ENCODE measurements at regions not wholly inside any gene's neighbourhood (a gene's known extent, or its start where the extent isn't known, plus 50 kb on each side); places are given as distances from the start of the nearest gene placed in this dataset.

DNA sequence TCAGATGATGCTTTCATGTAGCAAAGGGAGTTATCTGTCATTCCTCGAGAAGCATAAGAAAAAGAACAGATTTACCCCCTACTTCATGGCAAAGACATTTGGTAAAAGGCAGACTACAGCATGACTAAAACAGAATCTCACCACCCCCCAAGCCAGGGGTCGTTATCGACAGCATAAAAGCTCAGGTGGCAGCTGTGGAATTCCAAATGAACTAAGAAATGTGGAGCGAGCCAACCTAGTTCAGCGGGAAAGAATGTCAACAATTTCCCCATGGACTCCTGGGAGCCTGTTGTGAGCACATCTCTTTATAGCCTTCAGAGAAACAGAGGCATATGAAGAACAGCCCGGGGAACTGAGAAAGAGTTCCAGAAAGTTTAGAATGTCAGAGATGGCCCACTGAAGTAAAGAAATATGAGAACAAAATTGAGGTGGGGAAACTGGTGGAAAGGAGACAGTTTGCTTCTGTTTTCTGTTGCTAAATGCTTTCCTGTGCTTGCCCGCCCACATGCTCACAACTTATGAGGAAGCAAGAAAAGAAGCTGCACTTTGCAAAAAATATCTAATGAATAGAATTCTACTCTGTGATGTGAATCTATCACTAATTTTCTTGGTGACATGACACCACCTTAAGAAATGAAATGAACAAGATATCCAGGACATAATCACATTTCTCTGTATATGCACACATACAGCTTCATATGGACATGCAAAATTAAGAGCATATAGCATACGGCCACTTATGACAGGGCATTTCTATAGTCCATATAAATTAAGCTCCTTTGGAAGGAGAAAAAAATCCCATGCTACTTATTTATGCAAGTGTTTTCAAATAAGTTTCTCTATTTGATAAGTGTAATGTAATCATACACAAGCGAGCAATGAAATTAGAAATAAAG lies 135.3 kb upstream of the MID1 start:
- Histone ChIP-seq H3K36me3 (ENCODE audit: control insufficient read depth, insufficient read depth, low read length) (no peaks in the 10 kb centered on the region), H3K27me3 (ENCODE audit: control insufficient read depth, insufficient read depth, low read length) (no peaks in the 10 kb centered on the region), H3K9me3 (ENCODE audit: control insufficient read depth, insufficient read depth, low read depth, low read length) (no peaks in the 10 kb centered on the region), H3K4me3 (ENCODE audit: low read depth in 2 of 2, low read length in 2 of 2) (no peak overlapping the region), H3K27ac (ENCODE audit: low read length) (peak overlapping the region; percentile 72), H3K4me1 (ENCODE audit: control insufficient read depth, insufficient read depth, low read length) (peaks cover 4% of the 10 kb centered on the region)
- ATAC-seq (peak; percentile 85), DNase-seq (ENCODE audit: low read depth, low spot score) (no peak)
- TF ChIP-seq TCF7L2 (IDR thresholded peaks at IDR 0.05; ENCODE audit: low read depth, low read length) (0 out of 2 replicates have a peak, but pooled peaks have one; percentile 31), SIN3A (IDR thresholded peaks at IDR 0.05; ENCODE audit: borderline replicate concordance, insufficient read depth, low read depth, low read length) (no peak), POLR2AphosphoS5 (IDR thresholded peaks at IDR 0.05; ENCODE audit: low read depth, low read length) (no peak)
- TF ChIP-seq, protein P1, sequence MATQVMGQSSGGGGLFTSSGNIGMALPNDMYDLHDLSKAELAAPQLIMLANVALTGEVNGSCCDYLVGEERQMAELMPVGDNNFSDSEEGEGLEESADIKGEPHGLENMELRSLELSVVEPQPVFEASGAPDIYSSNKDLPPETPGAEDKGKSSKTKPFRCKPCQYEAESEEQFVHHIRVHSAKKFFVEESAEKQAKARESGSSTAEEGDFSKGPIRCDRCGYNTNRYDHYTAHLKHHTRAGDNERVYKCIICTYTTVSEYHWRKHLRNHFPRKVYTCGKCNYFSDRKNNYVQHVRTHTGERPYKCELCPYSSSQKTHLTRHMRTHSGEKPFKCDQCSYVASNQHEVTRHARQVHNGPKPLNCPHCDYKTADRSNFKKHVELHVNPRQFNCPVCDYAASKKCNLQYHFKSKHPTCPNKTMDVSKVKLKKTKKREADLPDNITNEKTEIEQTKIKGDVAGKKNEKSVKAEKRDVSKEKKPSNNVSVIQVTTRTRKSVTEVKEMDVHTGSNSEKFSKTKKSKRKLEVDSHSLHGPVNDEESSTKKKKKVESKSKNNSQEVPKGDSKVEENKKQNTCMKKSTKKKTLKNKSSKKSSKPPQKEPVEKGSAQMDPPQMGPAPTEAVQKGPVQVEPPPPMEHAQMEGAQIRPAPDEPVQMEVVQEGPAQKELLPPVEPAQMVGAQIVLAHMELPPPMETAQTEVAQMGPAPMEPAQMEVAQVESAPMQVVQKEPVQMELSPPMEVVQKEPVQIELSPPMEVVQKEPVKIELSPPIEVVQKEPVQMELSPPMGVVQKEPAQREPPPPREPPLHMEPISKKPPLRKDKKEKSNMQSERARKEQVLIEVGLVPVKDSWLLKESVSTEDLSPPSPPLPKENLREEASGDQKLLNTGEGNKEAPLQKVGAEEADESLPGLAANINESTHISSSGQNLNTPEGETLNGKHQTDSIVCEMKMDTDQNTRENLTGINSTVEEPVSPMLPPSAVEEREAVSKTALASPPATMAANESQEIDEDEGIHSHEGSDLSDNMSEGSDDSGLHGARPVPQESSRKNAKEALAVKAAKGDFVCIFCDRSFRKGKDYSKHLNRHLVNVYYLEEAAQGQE (IDR thresholded peaks at IDR 0.05; ENCODE audit: insufficient read depth in 1 of 2, low read depth in 2 of 2, low read length in 1 of 2), result no peak
- TF ChIP-seq, protein P2, sequence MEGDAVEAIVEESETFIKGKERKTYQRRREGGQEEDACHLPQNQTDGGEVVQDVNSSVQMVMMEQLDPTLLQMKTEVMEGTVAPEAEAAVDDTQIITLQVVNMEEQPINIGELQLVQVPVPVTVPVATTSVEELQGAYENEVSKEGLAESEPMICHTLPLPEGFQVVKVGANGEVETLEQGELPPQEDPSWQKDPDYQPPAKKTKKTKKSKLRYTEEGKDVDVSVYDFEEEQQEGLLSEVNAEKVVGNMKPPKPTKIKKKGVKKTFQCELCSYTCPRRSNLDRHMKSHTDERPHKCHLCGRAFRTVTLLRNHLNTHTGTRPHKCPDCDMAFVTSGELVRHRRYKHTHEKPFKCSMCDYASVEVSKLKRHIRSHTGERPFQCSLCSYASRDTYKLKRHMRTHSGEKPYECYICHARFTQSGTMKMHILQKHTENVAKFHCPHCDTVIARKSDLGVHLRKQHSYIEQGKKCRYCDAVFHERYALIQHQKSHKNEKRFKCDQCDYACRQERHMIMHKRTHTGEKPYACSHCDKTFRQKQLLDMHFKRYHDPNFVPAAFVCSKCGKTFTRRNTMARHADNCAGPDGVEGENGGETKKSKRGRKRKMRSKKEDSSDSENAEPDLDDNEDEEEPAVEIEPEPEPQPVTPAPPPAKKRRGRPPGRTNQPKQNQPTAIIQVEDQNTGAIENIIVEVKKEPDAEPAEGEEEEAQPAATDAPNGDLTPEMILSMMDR (IDR thresholded peaks at IDR 0.05), result no peak
- ChIA-PET CTCF (no interaction called here), POLR2A (no interaction called here)
- no TSS peak for BruUV-seq (replicated peaks)
- in situ Hi-C loops (cut with HindIII; ENCODE audit: low pct_unique_long_range_greater_than_20kb, low sequenced_read_pairs) (no loop called here), intact Hi-C loops (cut with micrococcal nuclease; ENCODE audit: unreplicated experiment) (no loop called here)

DNA sequence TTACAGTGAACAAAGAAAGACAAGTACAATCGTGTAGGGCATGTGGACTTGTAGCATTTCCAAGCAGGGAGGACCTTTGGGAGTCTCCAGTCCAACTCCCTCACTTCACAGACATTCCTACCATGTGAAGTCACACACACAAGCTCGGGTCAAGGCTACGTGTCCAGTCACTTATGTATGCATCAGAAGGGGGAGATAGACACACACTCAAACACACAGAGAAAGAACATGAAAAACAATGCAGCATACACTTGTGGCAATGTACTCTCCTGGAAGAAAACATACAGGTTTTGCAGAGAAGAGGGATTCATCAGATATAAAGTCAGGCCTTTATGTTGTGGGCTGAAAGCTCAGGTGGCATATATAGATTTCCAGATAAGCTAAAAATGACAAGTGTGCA lies 136.1 kb upstream of the MID1 start:
- H3K27ac ChIP-seq (ENCODE audit: low read length), result peak overlapping the region; percentile 72
- TF ChIP-seq, protein P1 (IDR thresholded peaks at IDR 0.05; ENCODE audit: insufficient read depth in 1 of 2, low read depth in 2 of 2, low read length in 1 of 2), result no peak
- TF ChIP-seq, protein P2 (IDR thresholded peaks at IDR 0.05), result peak; percentile 18; the same call in 1 of the 2 replicates
- TF ChIP-seq TCF7L2 (IDR thresholded peaks at IDR 0.05; ENCODE audit: low read depth, low read length), result no peak
- TF ChIP-seq SIN3A (IDR thresholded peaks at IDR 0.05; ENCODE audit: borderline replicate concordance, insufficient read depth, low read depth, low read length), result no peak
- TF ChIP-seq POLR2AphosphoS5 (IDR thresholded peaks at IDR 0.05; ENCODE audit: low read depth, low read length), result no peak
- ATAC-seq (peak; percentile 94), DNase-seq (ENCODE audit: low read depth, low spot score) (no peak)
- H3K36me3 ChIP-seq (ENCODE audit: control insufficient read depth, insufficient read depth, low read length), result no peaks in the 10 kb centered on the region
- POLR2A ChIA-PET, result no interaction called here
- intact Hi-C loops (cut with micrococcal nuclease; ENCODE audit: unreplicated experiment) (no loop called here), in situ Hi-C loops (cut with HindIII; ENCODE audit: low pct_unique_long_range_greater_than_20kb, low sequenced_read_pairs) (no loop called here)
- no TSS peak for BruUV-seq (replicated peaks)
- CTCF ChIA-PET, result no interaction called here
- H3K27me3 ChIP-seq (ENCODE audit: control insufficient read depth, insufficient read depth, low read length), result no peaks in the 10 kb centered on the region
- no peaks in the 10 kb centered on the region for H3K9me3 ChIP-seq (ENCODE audit: control insufficient read depth, insufficient read depth, low read depth, low read length)
- peaks cover 4% of the 10 kb centered on the region for H3K4me1 ChIP-seq (ENCODE audit: control insufficient read depth, insufficient read depth, low read length)
- no peak overlapping the region for H3K4me3 ChIP-seq (ENCODE audit: low read depth in 2 of 2, low read length in 2 of 2)

Measured in Panc1 (cell line).